ENCODE measurements at regions not wholly inside any gene's neighbourhood (a gene's known extent, or its start where the extent isn't known, plus 50 kb on each side); places are given as distances from the start of the nearest gene placed in this dataset.

GRCh38 chr11:119798656-119799055, 69.7 kb upstream of the NECTIN1 start:
- H3F3A ChIP-seq (ENCODE audit: low read depth): no peaks in the 10 kb centered on the region
- H3K27me3 ChIP-seq (ENCODE audit: insufficient read depth, low read length, poor library complexity, severe bottlenecking): no peaks in the 10 kb centered on the region
- H3K9ac ChIP-seq (ENCODE audit: low read depth, low read length, poor library complexity, severe bottlenecking): no peak overlapping the region
- H3K9me3 ChIP-seq (ENCODE audit: insufficient read depth, low read depth, low read length): no peaks in the 10 kb centered on the region
- no peak overlapping the region for H2AFZ ChIP-seq (ENCODE audit: low read length)
- TF ChIP-seq CTCF (conservative IDR thresholded peaks at IDR 0.05; ENCODE audit: low read length) (no peak), EZH2phosphoT487 (IDR thresholded peaks at IDR 0.05; ENCODE audit: borderline replicate concordance) (no peak)
- H3K4me3 ChIP-seq (ENCODE audit: low read length, poor library complexity, severe bottlenecking): no peak overlapping the region
- no peaks in the 10 kb centered on the region for H3K9me2 ChIP-seq (replicated peaks; ENCODE audit: low read depth, low read length)
- no peaks in the 10 kb centered on the region for H3K36me3 ChIP-seq (ENCODE audit: insufficient read depth, low read length)
- H4K20me1 ChIP-seq (ENCODE audit: insufficient read depth, low read length, poor library complexity, severe bottlenecking): no peaks in the 10 kb centered on the region
- H3K79me2 ChIP-seq (ENCODE audit: insufficient read depth, low read length): no peaks in the 10 kb centered on the region
- no peaks in the 10 kb centered on the region for H3K4me1 ChIP-seq (ENCODE audit: insufficient read depth, low read length, poor library complexity, severe bottlenecking)
- H3K4me2 ChIP-seq (ENCODE audit: low read depth, low read length, poor library complexity, severe bottlenecking): no peak overlapping the region

GRCh38 chr11:119797736-119798135, 68.7 kb upstream of the NECTIN1 start:
- H2AFZ ChIP-seq (ENCODE audit: low read length): no peak overlapping the region
- no peaks in the 10 kb centered on the region for H3K9me2 ChIP-seq (replicated peaks; ENCODE audit: low read depth, low read length)
- H3K9ac ChIP-seq (ENCODE audit: low read depth, low read length, poor library complexity, severe bottlenecking): no peak overlapping the region
- no peaks in the 10 kb centered on the region for H3K36me3 ChIP-seq (ENCODE audit: insufficient read depth, low read length)
- H3K27me3 ChIP-seq (ENCODE audit: insufficient read depth, low read length, poor library complexity, severe bottlenecking): no peaks in the 10 kb centered on the region
- no peaks in the 10 kb centered on the region for H3K79me2 ChIP-seq (ENCODE audit: insufficient read depth, low read length)
- TF ChIP-seq CTCF (conservative IDR thresholded peaks at IDR 0.05; ENCODE audit: low read length) (no peak), EZH2phosphoT487 (IDR thresholded peaks at IDR 0.05; ENCODE audit: borderline replicate concordance) (no peak)
- no peaks in the 10 kb centered on the region for H3K4me1 ChIP-seq (ENCODE audit: insufficient read depth, low read length, poor library complexity, severe bottlenecking)
- no peak overlapping the region for H3K4me3 ChIP-seq (ENCODE audit: low read length, poor library complexity, severe bottlenecking)
- no peak overlapping the region for H3K4me2 ChIP-seq (ENCODE audit: low read depth, low read length, poor library complexity, severe bottlenecking)
- no peaks in the 10 kb centered on the region for H4K20me1 ChIP-seq (ENCODE audit: insufficient read depth, low read length, poor library complexity, severe bottlenecking)
- no peaks in the 10 kb centered on the region for H3F3A ChIP-seq (ENCODE audit: low read depth)
- H3K9me3 ChIP-seq (ENCODE audit: insufficient read depth, low read depth, low read length): no peaks in the 10 kb centered on the region

GRCh38 chr11:119797123-119797611, 68.2 kb upstream of the NECTIN1 start:
- Histone ChIP-seq H3K4me3 (ENCODE audit: low read length, poor library complexity, severe bottlenecking) (no peak overlapping the region), H3K36me3 (ENCODE audit: insufficient read depth, low read length) (no peaks in the 10 kb centered on the region), H3K4me1 (ENCODE audit: insufficient read depth, low read length, poor library complexity, severe bottlenecking) (no peaks in the 10 kb centered on the region), H2AFZ (ENCODE audit: low read length) (no peak overlapping the region), H3K9me3 (ENCODE audit: insufficient read depth, low read depth, low read length) (no peaks in the 10 kb centered on the region), H3F3A (ENCODE audit: low read depth) (no peaks in the 10 kb centered on the region), H3K27me3 (ENCODE audit: insufficient read depth, low read length, poor library complexity, severe bottlenecking) (no peaks in the 10 kb centered on the region), H3K9me2 (replicated peaks; ENCODE audit: low read depth, low read length) (no peaks in the 10 kb centered on the region), H3K79me2 (ENCODE audit: insufficient read depth, low read length) (no peaks in the 10 kb centered on the region), H3K4me2 (ENCODE audit: low read depth, low read length, poor library complexity, severe bottlenecking) (no peak overlapping the region), H4K20me1 (ENCODE audit: insufficient read depth, low read length, poor library complexity, severe bottlenecking) (no peaks in the 10 kb centered on the region), H3K9ac (ENCODE audit: low read depth, low read length, poor library complexity, severe bottlenecking) (no peak overlapping the region)
- TF ChIP-seq CTCF (conservative IDR thresholded peaks at IDR 0.05; ENCODE audit: low read length) (no peak), EZH2phosphoT487 (IDR thresholded peaks at IDR 0.05; ENCODE audit: borderline replicate concordance) (no peak)

All from Loucy (cell line).